Left ventricle myocardium inferior (tissue), 1 donor: ENCODE measurements at regions not wholly inside any gene's neighbourhood (a gene's known extent, or its start where the extent isn't known, plus 50 kb on each side); places are given as distances from the start of the nearest gene placed in this dataset.

Source experiments
- DNase-seq: peaks from one replicate; pipeline ENCODE4 v3.0.0-alpha.2; 2020
- H3K27ac ChIP-seq: fragments of 200-600 bp; replicated peaks from 2 replicates; pipeline ENCODE4 v1.8.0; 2021
- H3K27me3 ChIP-seq: fragments of 200-600 bp; 2 replicates; pipeline ENCODE4 v1.8.0; 2021; ENCODE audit warnings: low read depth
- H3K36me3 ChIP-seq: fragments of 200-600 bp; 2 replicates; pipeline ENCODE4 v1.8.0; 2021
- H3K4me1 ChIP-seq: fragments of 200-600 bp; 2 replicates; pipeline ENCODE4 v1.8.0; 2021
- H3K4me3 ChIP-seq: fragments of 200-600 bp; 2 replicates; pipeline ENCODE4 v1.8.0; 2021; ENCODE audit warnings: mild to moderate bottlenecking, moderate library complexity
- H3K9me3 ChIP-seq: fragments of 200-600 bp; replicated peaks from 2 replicates; pipeline ENCODE4 v1.8.0; 2021
- CTCF ChIP-seq: fragments of 200-600 bp; IDR thresholded peaks from 2 replicates; pipeline ENCODE4 v1.8.0; 2021; ENCODE audit warnings: antibody characterized with exemption, mild to moderate bottlenecking, borderline replicate concordance
- intact Hi-C: fragments of 100-400 bp; cut with micrococcal nuclease; formaldehyde crosslinking; loops from one replicate; pipeline ENCODE4 v1.11.0; 2022
- donor health status: DM: no; HTN: yes; CAD: no; lungs with severe emphysema.

- no peaks in the 10 kb centered on the region for H3K36me3 ChIP-seq
- no peaks in the 10 kb centered on the region for H3K27me3 ChIP-seq
- intact Hi-C loops: no loop called here
- H3K4me3 ChIP-seq: no peak overlapping the region
- DNase-seq: no peak
- no peak for TF ChIP-seq CTCF
- no peaks in the 10 kb centered on the region for H3K4me1 ChIP-seq
- no peak overlapping the region for H3K27ac ChIP-seq
- H3K9me3 ChIP-seq: no peaks in the 10 kb centered on the region
Observed at GRCh38 chr13:62595976-62596375, 1180.3 kb upstream of the PCDH20 start.

DNA sequence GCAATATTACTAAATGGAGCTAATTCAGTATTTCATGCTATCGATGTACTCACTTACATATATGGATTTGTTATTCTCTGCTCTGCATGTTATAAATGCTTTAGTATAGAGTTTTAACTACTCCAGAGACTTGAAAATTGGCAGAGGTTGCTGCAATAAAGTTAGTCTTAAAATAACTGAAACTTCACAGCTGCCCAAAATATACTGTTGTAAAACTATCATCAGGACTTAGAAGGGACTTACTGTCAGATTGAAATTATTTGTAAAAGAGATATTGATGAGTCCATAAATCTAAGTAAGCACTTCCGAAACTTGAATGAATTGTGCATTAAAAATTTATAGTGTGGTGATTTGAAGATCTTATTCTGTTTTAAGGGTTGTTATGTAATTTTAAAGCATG lies 1178.2 kb upstream of the PCDH20 start:
- intact Hi-C loops: no loop called here
- no peaks in the 10 kb centered on the region for H3K9me3 ChIP-seq

GRCh38 chr13:62583466-62583865 lies 1167.8 kb upstream of the PCDH20 start:
- intact Hi-C loops: no loop called here
- TF ChIP-seq CTCF: no peak
- Histone ChIP-seq H3K4me1 (no peaks in the 10 kb centered on the region), H3K27me3 (no peaks in the 10 kb centered on the region), H3K36me3 (no peaks in the 10 kb centered on the region), H3K4me3 (no peak overlapping the region), H3K9me3 (no peaks in the 10 kb centered on the region), H3K27ac (no peak overlapping the region)
- no peak for DNase-seq

More for the DNA sequence above, 1178.2 kb upstream of the PCDH20 start:
- no peaks in the 10 kb centered on the region for H3K4me1 ChIP-seq
- no peak for DNase-seq
- H3K4me3 ChIP-seq: no peak overlapping the region
- no peak overlapping the region for H3K27ac ChIP-seq
- no peak for TF ChIP-seq CTCF
- no peaks in the 10 kb centered on the region for H3K36me3 ChIP-seq
- no peaks in the 10 kb centered on the region for H3K27me3 ChIP-seq

- H3K36me3 ChIP-seq: no peaks in the 10 kb centered on the region
- no peaks in the 10 kb centered on the region for H3K27me3 ChIP-seq
- intact Hi-C loops: no loop called here
- no peaks in the 10 kb centered on the region for H3K4me1 ChIP-seq
- TF ChIP-seq CTCF: no peak
- H3K27ac ChIP-seq: no peak overlapping the region
- no peak for DNase-seq
- H3K9me3 ChIP-seq: no peaks in the 10 kb centered on the region
- no peak overlapping the region for H3K4me3 ChIP-seq
Observed at GRCh38 chr13:62578402-62578801, 1162.8 kb upstream of the PCDH20 start.

DNA sequence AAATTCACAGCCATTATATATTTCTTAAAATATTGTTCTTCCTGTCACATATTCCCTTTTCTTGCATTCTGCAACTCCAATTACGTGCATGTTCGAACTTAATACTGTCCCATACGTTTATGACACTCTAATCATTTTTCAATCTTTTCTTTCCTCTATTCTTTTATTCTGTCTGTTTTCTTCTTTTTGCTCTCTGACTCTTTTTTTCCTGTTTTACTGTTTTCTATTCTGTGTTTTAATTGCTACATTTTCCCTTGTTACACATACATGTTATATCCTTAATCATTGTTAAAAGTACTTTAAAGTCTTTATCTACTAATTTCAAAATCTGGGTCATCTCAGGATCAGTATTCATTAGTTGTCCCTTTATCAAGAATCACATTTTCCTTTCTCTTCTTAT lies 1149.1 kb upstream of the PCDH20 start:
- no peak overlapping the region for H3K4me3 ChIP-seq
- no peaks in the 10 kb centered on the region for H3K9me3 ChIP-seq
- no peak overlapping the region for H3K27ac ChIP-seq
- no peaks in the 10 kb centered on the region for H3K4me1 ChIP-seq
- TF ChIP-seq CTCF: no peak
- no peaks in the 10 kb centered on the region for H3K27me3 ChIP-seq
- intact Hi-C loops: no loop called here
- no peaks in the 10 kb centered on the region for H3K36me3 ChIP-seq
- DNase-seq: no peak

- intact Hi-C loops: no loop called here
- H3K4me3 ChIP-seq: no peak overlapping the region
- no peaks in the 10 kb centered on the region for H3K27me3 ChIP-seq
- no peak for DNase-seq
- no peaks in the 10 kb centered on the region for H3K36me3 ChIP-seq
- TF ChIP-seq CTCF: no peak
- H3K9me3 ChIP-seq: no peaks in the 10 kb centered on the region
- no peak overlapping the region for H3K27ac ChIP-seq
- no peaks in the 10 kb centered on the region for H3K4me1 ChIP-seq
Observed at GRCh38 chr13:62563251-62563650, 1147.6 kb upstream of the PCDH20 start.
